ENCODE measurements at regions not wholly inside any gene's neighbourhood (a gene's known extent, or its start where the extent isn't known, plus 50 kb on each side); places are given as distances from the start of the nearest gene placed in this dataset.

DNA sequence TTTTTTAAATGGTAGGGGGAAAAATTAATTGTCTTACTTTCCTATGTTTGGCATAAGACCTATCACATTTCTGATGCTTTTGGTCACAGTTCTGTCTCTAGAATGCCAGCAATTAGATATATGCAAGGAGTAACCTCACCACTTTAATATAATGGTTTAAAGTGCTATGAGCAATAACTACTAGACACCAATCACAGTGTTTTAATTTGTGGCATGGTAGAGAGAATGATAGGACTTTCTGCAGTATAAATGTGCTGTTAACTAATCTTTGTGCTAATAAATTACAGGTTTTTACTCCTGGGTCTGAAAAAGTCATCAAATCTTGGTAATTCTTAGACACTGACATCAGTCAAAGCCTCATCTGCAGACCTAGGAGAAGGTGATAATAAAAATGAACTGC, 2110.3 kb downstream of the NCAM2 start:
- TF ChIP-seq, protein P1, sequence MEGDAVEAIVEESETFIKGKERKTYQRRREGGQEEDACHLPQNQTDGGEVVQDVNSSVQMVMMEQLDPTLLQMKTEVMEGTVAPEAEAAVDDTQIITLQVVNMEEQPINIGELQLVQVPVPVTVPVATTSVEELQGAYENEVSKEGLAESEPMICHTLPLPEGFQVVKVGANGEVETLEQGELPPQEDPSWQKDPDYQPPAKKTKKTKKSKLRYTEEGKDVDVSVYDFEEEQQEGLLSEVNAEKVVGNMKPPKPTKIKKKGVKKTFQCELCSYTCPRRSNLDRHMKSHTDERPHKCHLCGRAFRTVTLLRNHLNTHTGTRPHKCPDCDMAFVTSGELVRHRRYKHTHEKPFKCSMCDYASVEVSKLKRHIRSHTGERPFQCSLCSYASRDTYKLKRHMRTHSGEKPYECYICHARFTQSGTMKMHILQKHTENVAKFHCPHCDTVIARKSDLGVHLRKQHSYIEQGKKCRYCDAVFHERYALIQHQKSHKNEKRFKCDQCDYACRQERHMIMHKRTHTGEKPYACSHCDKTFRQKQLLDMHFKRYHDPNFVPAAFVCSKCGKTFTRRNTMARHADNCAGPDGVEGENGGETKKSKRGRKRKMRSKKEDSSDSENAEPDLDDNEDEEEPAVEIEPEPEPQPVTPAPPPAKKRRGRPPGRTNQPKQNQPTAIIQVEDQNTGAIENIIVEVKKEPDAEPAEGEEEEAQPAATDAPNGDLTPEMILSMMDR (IDR thresholded peaks at IDR 0.05), result no peak
- no peak for TF ChIP-seq POLR2A (IDR thresholded peaks at IDR 0.05)
